H1 (cell line): ENCODE measurements at regions not wholly inside any gene's neighbourhood (a gene's known extent, or its start where the extent isn't known, plus 50 kb on each side); places are given as distances from the start of the nearest gene placed in this dataset.
A peak's percentile ranks its signal among the peaks of the same experiment; 100 is the strongest.

ENCODE experiments used
- CTCF ChIA-PET: fragments of 300-600 bp; sonication (Branson Sonifier 250); formaldehyde crosslinking; loops from one replicate; lab custom pipeline; 2021; ENCODE audit not compliant: partially characterized antibody; lab: Charles Lee
- POLR2A ChIA-PET: fragments of 300-600 bp; sonication (Branson Sonifier 250); formaldehyde crosslinking; loops from one replicate; lab custom pipeline; 2021; ENCODE audit warnings: inconsistent platforms; ENCODE audit not compliant: partially characterized antibody; lab: Charles Lee
- DNase-seq, 2 experiments: peaks; one replicate each; pipeline versions ENCODE4 v3.0.0 to v3.0.0-alpha.2; 2010 to 2022; ENCODE audit warnings: low spot score in 2 of 2, low read depth in 1 of 2, mixed read lengths in 1 of 2
- FAIRE-seq: peaks from 2 replicates; lab custom pipeline; 2011; peaks lifted over from hg19 to GRCh38; lab: Jason Lieb, UNC
- H2AFZ ChIP-seq: 2 replicates; pipeline ENCODE4 v1.8.1; 2012; ENCODE audit warnings: low read length, inconsistent platforms
- H2AK5ac ChIP-seq: 2 replicates; pipeline ENCODE4 v1.6.1; 2013; ENCODE audit warnings: low read depth, low read length
- H2BK120ac ChIP-seq: replicated peaks from 2 replicates; pipeline ENCODE3; 2013; ENCODE audit warnings: low read depth, low read length, inconsistent platforms
- H2BK12ac ChIP-seq: 2 replicates; pipeline ENCODE4 v1.6.1; 2013; ENCODE audit warnings: low read depth, low read length
- H2BK15ac ChIP-seq: 2 replicates; pipeline ENCODE4 v1.6.1; 2013; ENCODE audit warnings: low read length
- H2BK20ac ChIP-seq: 2 replicates; pipeline ENCODE4 v1.6.1; 2013; ENCODE audit warnings: low read length
- H2BK5ac ChIP-seq: 2 replicates; pipeline ENCODE4 v1.6.1; 2013; ENCODE audit warnings: low read depth, low read length
- H3K14ac ChIP-seq: 2 replicates; pipeline ENCODE4 v1.6.1; 2013; ENCODE audit warnings: inconsistent platforms; ENCODE audit not compliant: insufficient read length
- H3K18ac ChIP-seq: 2 replicates; pipeline ENCODE4 v1.6.1; 2013; ENCODE audit warnings: low read length; ENCODE audit errors: extremely low read depth
- H3K23ac ChIP-seq: 2 replicates; pipeline ENCODE4 v1.6.1; 2013; ENCODE audit warnings: inconsistent platforms; ENCODE audit not compliant: insufficient read length
- H3K23me2 ChIP-seq: 2 replicates; pipeline ENCODE4 v1.6.1; 2013; ENCODE audit warnings: low read depth, low read length
- H3K27ac ChIP-seq: 2 replicates; pipeline ENCODE4 v1.6.1; 2011; ENCODE audit warnings: low read depth, low read length, inconsistent platforms
- H3K27me3 ChIP-seq, 4 experiments: replicated peaks in 1 of 4; 1 replicate in 1 of 4; 2 replicates in 3 of 4; pipeline versions ENCODE4 v1.6.1 to v1.8.1; 2011 to 2013; ENCODE audit warnings: low read length in 3 of 4, mild to moderate bottlenecking in 3 of 4, inconsistent platforms in 2 of 4, mixed read lengths in 2 of 4, moderate library complexity in 1 of 4; ENCODE audit not compliant: control insufficient read depth in 3 of 4, insufficient read depth in 3 of 4; ENCODE audit errors: extremely low read depth in 1 of 4
- H3K36me3 ChIP-seq, 4 experiments: 2 replicates each; pipeline versions ENCODE4 v1.6.1 to v1.8.1; 2011 to 2013; ENCODE audit warnings: mild to moderate bottlenecking in 4 of 4, low read length in 3 of 4, moderate library complexity in 2 of 4, control low read depth in 1 of 4, inconsistent platforms in 1 of 4; ENCODE audit not compliant: insufficient read depth in 4 of 4, control insufficient read depth in 2 of 4
- H3K4ac ChIP-seq: replicated peaks from 2 replicates; pipeline ENCODE3; 2013; ENCODE audit warnings: low read length, low read depth, mixed read lengths, inconsistent platforms; ENCODE audit not compliant: insufficient read length
- H3K4me1 ChIP-seq, 4 experiments: replicated peaks in 1 of 4; 1 replicate in 1 of 4; 2 replicates in 3 of 4; pipeline versions ENCODE4 v1.6.1 to v1.8.1; 2011 to 2013; ENCODE audit warnings: low read length in 3 of 4, inconsistent platforms in 2 of 4, mixed read lengths in 1 of 4; ENCODE audit not compliant: insufficient read depth in 4 of 4, control insufficient read depth in 3 of 4
- H3K4me2 ChIP-seq, 2 experiments: 2 replicates each; pipeline versions ENCODE4 v1.6.1 to v1.8.1; 2011 to 2013; ENCODE audit warnings: low read depth in 2 of 2, low read length in 2 of 2, control low read depth in 1 of 2, inconsistent platforms in 1 of 2, mild to moderate bottlenecking in 1 of 2; ENCODE audit not compliant: insufficient read depth in 1 of 2
- H3K4me3 ChIP-seq, 4 experiments: fragments of 200-600, 300-600 bp in 1 of 4; sonication (generic), shearing (Covaris generic), sonication (Bioruptor Twin) in 1 of 4; 2 replicates each; pipeline versions ENCODE4 v1.5.1 to v1.8.1; 2011 to 2016; ENCODE audit warnings: low read length in 4 of 4, low read depth in 3 of 4, control low read depth in 2 of 4, inconsistent platforms in 2 of 4, mild to moderate bottlenecking in 2 of 4, mixed read lengths in 1 of 4, moderate library complexity in 1 of 4; ENCODE audit not compliant: insufficient read depth in 2 of 4; ENCODE audit errors: extremely low read depth in 1 of 4
- H3K56ac ChIP-seq: replicated peaks from 2 replicates; pipeline ENCODE3; 2013; ENCODE audit warnings: low read depth, mild to moderate bottlenecking, mixed read lengths, low read length, inconsistent platforms; ENCODE audit not compliant: insufficient read length
- H3K79me1 ChIP-seq: 2 replicates; pipeline ENCODE4 v1.6.1; 2013; ENCODE audit warnings: low read depth, low read length, control low read depth
- H3K79me2 ChIP-seq, 2 experiments: 2 replicates each; pipeline versions ENCODE4 v1.6.1 to v1.8.1; 2012 to 2013; ENCODE audit warnings: low read length in 2 of 2, mild to moderate bottlenecking in 2 of 2, inconsistent platforms in 1 of 2; ENCODE audit not compliant: insufficient read depth in 2 of 2, control insufficient read depth in 1 of 2
- H3K9ac ChIP-seq, 4 experiments: replicated peaks in 1 of 4; 1 replicate in 1 of 4; 2 replicates in 3 of 4; pipeline versions ENCODE4 v1.6.1 to v1.8.1; 2011 to 2013; ENCODE audit warnings: low read depth in 3 of 4, low read length in 3 of 4, control low read depth in 2 of 4, mild to moderate bottlenecking in 2 of 4, moderate library complexity in 2 of 4, inconsistent platforms in 1 of 4; ENCODE audit errors: extremely low read depth in 1 of 4
- H3K9me3 ChIP-seq, 2 experiments: 2 replicates each; pipeline versions ENCODE4 v1.6.1 to v1.8.1; 2012 to 2013; ENCODE audit warnings: mild to moderate bottlenecking in 2 of 2, moderate library complexity in 2 of 2, control low read depth in 1 of 2, inconsistent platforms in 1 of 2, low read depth in 1 of 2, low read length in 1 of 2, mixed read lengths in 1 of 2; ENCODE audit not compliant: insufficient read depth in 2 of 2
- H4K20me1 ChIP-seq, 2 experiments: replicated peaks in 1 of 2; 2 replicates each; pipeline versions ENCODE3 to v1.8.1; 2011 to 2013; ENCODE audit warnings: inconsistent platforms in 2 of 2, low read length in 2 of 2, mild to moderate bottlenecking in 1 of 2; ENCODE audit not compliant: insufficient read depth in 2 of 2, control insufficient read depth in 1 of 2
- H4K5ac ChIP-seq: 2 replicates; pipeline ENCODE4 v1.6.1; 2013; ENCODE audit warnings: low read length, low read depth, mixed read lengths, inconsistent platforms; ENCODE audit not compliant: insufficient read length
- H4K8ac ChIP-seq: 2 replicates; pipeline ENCODE4 v1.8.0; 2013; ENCODE audit warnings: mild to moderate bottlenecking, moderate library complexity, low read length, inconsistent platforms; ENCODE audit not compliant: insufficient read depth; ENCODE audit errors: extremely low read depth
- H4K91ac ChIP-seq: replicated peaks from 2 replicates; pipeline ENCODE3; 2013; ENCODE audit warnings: low read length, mixed read lengths, inconsistent platforms; ENCODE audit not compliant: insufficient read length
- GABPA ChIP-seq: IDR thresholded peaks from 2 replicates; pipeline ENCODE4 v1.6.1; 2011; ENCODE audit warnings: mild to moderate bottlenecking, low read length, moderate library complexity, borderline replicate concordance; ENCODE audit not compliant: insufficient read depth
- HDAC6 ChIP-seq: IDR thresholded peaks from one replicate; pipeline ENCODE4 v1.7.1; 2012; ENCODE audit warnings: low read depth, mild to moderate bottlenecking, inconsistent platforms, low read length, moderate library complexity
- JUND ChIP-seq: IDR thresholded peaks from 2 replicates; pipeline ENCODE4 v1.6.1; 2011; ENCODE audit warnings: mild to moderate bottlenecking, improper control_type of control experiment, low read length
- MAFK ChIP-seq: IDR thresholded peaks from 2 replicates; pipeline ENCODE4 v1.6.1; 2012; ENCODE audit warnings: low read depth, mild to moderate bottlenecking, improper control_type of control experiment, low read length
- RBBP5 ChIP-seq: IDR thresholded peaks from 2 replicates; pipeline ENCODE4 v1.7.1; 2012; ENCODE audit warnings: low read depth, mild to moderate bottlenecking, inconsistent platforms, low read length, moderate library complexity, borderline replicate concordance
- RNF2 ChIP-seq: fragments of 200-900, 300-1000 bp; sonication (generic); IDR thresholded peaks from 2 replicates; pipeline ENCODE4 v1.7.1; 2016; ENCODE audit warnings: borderline replicate concordance, low read depth, mild to moderate bottlenecking, antibody characterized with exemption, low read length; ENCODE audit not compliant: poor library complexity, severe bottlenecking; ENCODE audit errors: missing control alignments
- SAP30 ChIP-seq: fragments of 300-600 bp; sonication (generic); IDR thresholded peaks from 2 replicates; pipeline ENCODE4 v1.7.1; 2012; ENCODE audit warnings: low read length, moderate library complexity, mild to moderate bottlenecking, inconsistent platforms; ENCODE audit not compliant: insufficient read depth, insufficient replicate concordance
- TAF7 ChIP-seq: optimal IDR thresholded peaks from 2 replicates; pipeline ENCODE3; 2011; ENCODE audit warnings: low read depth, mild to moderate bottlenecking, inconsistent platforms, low read length, moderate library complexity, borderline replicate concordance
- WGBS, 2 experiments: shearing (Covaris generic) in 1 of 2; methylation state at CpG; one replicate each; pipeline versions ENCODE4 v1.1.6 to v1.1.7; 2013 to 2015; ENCODE audit warnings: low lambda C conversion rate in 2 of 2, mixed read lengths in 2 of 2, inconsistent platforms in 1 of 2, low coverage in 1 of 2, missing lambda C conversion rate in 1 of 2; ENCODE audit not compliant: insufficient replicate concordance in 2 of 2, insufficient coverage in 1 of 2, insufficient read length in 1 of 2; ENCODE audit errors: extremely low coverage in 1 of 2, missing lambda C conversion rate in 1 of 2; 5-methylcytosine and 5-hydroxymethylcytosine counted together
- TF ChIP-seq, protein P1 (sequence below): IDR thresholded peaks from 2 replicates; pipeline ENCODE4 v1.6.1; 2012; ENCODE audit warnings: inconsistent platforms
- TF ChIP-seq, protein P2 (sequence below), 3 experiments: IDR thresholded peaks; 1 replicate in 2 of 3; 2 replicates in 1 of 3; pipeline versions ENCODE4 v1.5.1 to v1.6.1; 2011; ENCODE audit warnings: low read length in 3 of 3, mild to moderate bottlenecking in 3 of 3, inconsistent platforms in 2 of 3, low read depth in 1 of 3, moderate library complexity in 1 of 3; ENCODE audit not compliant: insufficient read depth in 1 of 3; ENCODE audit errors: control extremely low read depth in 1 of 3

DNA sequence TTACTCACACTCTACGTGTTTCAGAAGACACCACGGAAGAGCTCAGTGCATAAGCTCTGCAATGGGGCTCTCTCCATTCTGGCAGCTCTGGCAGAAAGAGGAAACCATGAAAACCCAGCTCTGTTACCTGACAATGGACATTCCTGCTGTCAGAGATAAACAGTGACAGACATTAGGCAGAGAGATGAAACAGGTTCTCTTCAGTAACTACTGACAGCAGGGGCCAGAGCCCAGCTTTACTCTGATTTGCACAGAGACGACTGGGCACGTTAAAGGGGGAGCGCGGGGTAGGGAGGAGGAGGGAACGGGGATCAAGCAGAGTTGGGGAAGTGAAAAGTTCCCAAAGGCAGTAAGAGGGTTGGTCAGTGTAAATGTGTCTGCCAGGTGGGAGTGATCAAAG, 206.1 kb downstream of the RAMP3 start:
- no peaks in the 10 kb centered on the region for H3K36me3 ChIP-seq
- TF ChIP-seq, protein P1, sequence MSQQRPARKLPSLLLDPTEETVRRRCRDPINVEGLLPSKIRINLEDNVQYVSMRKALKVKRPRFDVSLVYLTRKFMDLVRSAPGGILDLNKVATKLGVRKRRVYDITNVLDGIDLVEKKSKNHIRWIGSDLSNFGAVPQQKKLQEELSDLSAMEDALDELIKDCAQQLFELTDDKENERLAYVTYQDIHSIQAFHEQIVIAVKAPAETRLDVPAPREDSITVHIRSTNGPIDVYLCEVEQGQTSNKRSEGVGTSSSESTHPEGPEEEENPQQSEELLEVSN, result no peak
- TF ChIP-seq TAF7 (no peak), SAP30 (no peak), GABPA (no peak), RNF2 (no peak), RBBP5 (no peak), HDAC6 (no peak), JUND (no peak), MAFK (no peak)
- TF ChIP-seq, protein P2, sequence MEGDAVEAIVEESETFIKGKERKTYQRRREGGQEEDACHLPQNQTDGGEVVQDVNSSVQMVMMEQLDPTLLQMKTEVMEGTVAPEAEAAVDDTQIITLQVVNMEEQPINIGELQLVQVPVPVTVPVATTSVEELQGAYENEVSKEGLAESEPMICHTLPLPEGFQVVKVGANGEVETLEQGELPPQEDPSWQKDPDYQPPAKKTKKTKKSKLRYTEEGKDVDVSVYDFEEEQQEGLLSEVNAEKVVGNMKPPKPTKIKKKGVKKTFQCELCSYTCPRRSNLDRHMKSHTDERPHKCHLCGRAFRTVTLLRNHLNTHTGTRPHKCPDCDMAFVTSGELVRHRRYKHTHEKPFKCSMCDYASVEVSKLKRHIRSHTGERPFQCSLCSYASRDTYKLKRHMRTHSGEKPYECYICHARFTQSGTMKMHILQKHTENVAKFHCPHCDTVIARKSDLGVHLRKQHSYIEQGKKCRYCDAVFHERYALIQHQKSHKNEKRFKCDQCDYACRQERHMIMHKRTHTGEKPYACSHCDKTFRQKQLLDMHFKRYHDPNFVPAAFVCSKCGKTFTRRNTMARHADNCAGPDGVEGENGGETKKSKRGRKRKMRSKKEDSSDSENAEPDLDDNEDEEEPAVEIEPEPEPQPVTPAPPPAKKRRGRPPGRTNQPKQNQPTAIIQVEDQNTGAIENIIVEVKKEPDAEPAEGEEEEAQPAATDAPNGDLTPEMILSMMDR (IDR thresholded peaks at IDR 0.05; ENCODE audit: control extremely low read depth in 1 of 3, insufficient read depth in 1 of 3, low read depth in 1 of 3, low read length in 3 of 3), result no peak

More for the DNA sequence above, 206.1 kb downstream of the RAMP3 start:
- no peak overlapping the region for H2BK12ac ChIP-seq
- no peak overlapping the region for H3K14ac ChIP-seq
- H2BK5ac ChIP-seq, result no peak overlapping the region
- H3K4me1 ChIP-seq, result no peaks in the 10 kb centered on the region
- H3K4ac ChIP-seq, result no peak overlapping the region
- no peak overlapping the region for H2BK120ac ChIP-seq
- no peak overlapping the region for H2BK20ac ChIP-seq
- H3K9ac ChIP-seq, result no peak overlapping the region
- no peaks in the 10 kb centered on the region for H3K27me3 ChIP-seq
- no peak overlapping the region for H3K23ac ChIP-seq
- H3K9me3 ChIP-seq, result no peaks in the 10 kb centered on the region
- H3K23me2 ChIP-seq, result no peaks in the 10 kb centered on the region; the same call in 1 of the 2 replicates
- no peak overlapping the region for H4K91ac ChIP-seq
- no peaks in the 10 kb centered on the region for H3K79me2 ChIP-seq
- ChIA-PET POLR2A (no interaction called here), CTCF (interaction anchor here (1.0 to 1.3 kb wide), 2 partner anchors 71 to 103 kb away, joined by 3 read pairs; no protein-coding TSS in a partner anchor)
- H2AFZ ChIP-seq, result 0 out of 2 replicates have a peak overlapping the region, but pooled peaks have one; percentile 5
- no peak overlapping the region for H3K4me3 ChIP-seq
- no peaks in the 10 kb centered on the region for H3K79me1 ChIP-seq
- H3K56ac ChIP-seq, result no peak overlapping the region
- no peak overlapping the region for H3K18ac ChIP-seq
- 84% methylated on average over 7 of the region's 7 CpGs; no CpG with 5 or more reads in 1 of the 2 experiments for WGBS, 2 experiments
- H4K8ac ChIP-seq, result no peak overlapping the region
- no peak overlapping the region for H3K4me2 ChIP-seq
- DNase-seq, result no peak
- no peak overlapping the region for H2BK15ac ChIP-seq
- no peak overlapping the region for H3K27ac ChIP-seq
- H2AK5ac ChIP-seq, result no peak overlapping the region
- FAIRE-seq, result no peak
- no peak overlapping the region for H4K5ac ChIP-seq
- H4K20me1 ChIP-seq, result no peaks in the 10 kb centered on the region
